WI38 (cell line): ENCODE measurements at regions not wholly inside any gene's neighbourhood (a gene's known extent, or its start where the extent isn't known, plus 50 kb on each side); places are given as distances from the start of the nearest gene placed in this dataset.
"Not testable (repeated sequence)": the region's sequence is repeated elsewhere in the genome, so short reads cannot be mapped to it uniquely, and the experiment has no call there.

Experiments used
- H3K4me3 ChIP-seq: 2 replicates; pipeline ENCODE4 v1.5.1; 2011; ENCODE audit warnings: low read depth, mild to moderate bottlenecking, control low read depth, low read length
- CTCF ChIP-seq: IDR thresholded peaks from 2 replicates; pipeline ENCODE4 v1.5.1; 2012; ENCODE audit warnings: low read depth, mild to moderate bottlenecking, control low read depth, low read length

DNA sequence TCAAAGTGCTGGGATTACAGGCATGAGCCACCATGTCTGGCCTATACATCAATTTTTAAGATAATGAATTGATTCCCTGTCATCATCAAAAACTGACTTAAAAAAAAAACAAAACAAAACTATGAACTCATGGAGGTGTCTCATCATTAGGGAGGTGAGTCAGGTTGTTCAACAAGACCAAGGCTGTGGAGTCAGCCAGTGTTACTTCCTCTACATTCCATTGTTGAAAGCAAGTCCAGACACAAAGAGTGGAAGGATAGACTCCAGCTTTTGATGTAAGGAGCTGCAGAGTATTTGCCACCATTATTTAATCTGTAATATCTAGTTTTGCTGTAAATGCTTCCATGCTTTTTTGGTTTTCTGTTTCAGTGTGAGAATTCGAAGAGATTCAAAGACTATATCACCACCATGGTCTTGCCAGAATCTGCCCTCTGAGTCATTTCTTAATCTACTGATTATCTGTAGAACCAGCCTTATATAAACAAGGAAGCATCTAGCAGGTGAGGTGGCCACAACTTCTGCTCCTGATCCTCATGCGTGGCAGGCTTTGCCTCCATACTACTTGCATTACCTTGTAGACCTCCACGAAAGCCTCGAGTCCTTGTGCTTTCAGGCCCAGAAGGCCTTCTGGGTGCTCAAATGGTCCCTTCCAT, 156.1 kb downstream of the FGF1 start:
- no peak for TF ChIP-seq CTCF
- no peak overlapping the region for H3K4me3 ChIP-seq

- no peak overlapping the region for H3K4me3 ChIP-seq
- no peak for TF ChIP-seq CTCF
These were observed 158.1 kb downstream of the FGF1 start for GRCh38 chr5:142527664-142528295.

DNA sequence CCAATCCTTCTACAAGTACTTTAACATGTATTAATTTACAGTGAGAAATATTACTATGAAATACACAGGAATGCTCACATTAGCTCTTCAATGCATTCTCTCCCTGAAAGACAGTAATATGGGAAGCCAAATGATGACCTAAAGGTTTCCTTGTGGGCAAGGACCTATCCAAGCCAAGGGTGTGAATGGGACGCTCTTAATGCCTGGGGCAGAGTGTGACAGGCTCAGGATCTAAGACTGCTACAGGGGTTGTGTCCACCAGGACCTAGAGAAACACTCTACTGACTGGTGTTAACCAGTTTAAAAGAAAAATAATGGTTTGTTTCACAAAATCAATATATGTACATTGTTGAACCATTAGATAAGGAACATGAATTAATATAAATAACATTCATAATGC, 158.7 kb downstream of the FGF1 start:
- no peak for TF ChIP-seq CTCF

GRCh38 chr5:142522983-142523382, 162.9 kb downstream of the FGF1 start:
- no peak for TF ChIP-seq CTCF
- no peak overlapping the region for H3K4me3 ChIP-seq

More for the DNA sequence above, 158.7 kb downstream of the FGF1 start:
- H3K4me3 ChIP-seq: no peak overlapping the region

GRCh38 chr5:142521706-142522105, 164.2 kb downstream of the FGF1 start:
- no peak overlapping the region for H3K4me3 ChIP-seq
- no peak for TF ChIP-seq CTCF

DNA sequence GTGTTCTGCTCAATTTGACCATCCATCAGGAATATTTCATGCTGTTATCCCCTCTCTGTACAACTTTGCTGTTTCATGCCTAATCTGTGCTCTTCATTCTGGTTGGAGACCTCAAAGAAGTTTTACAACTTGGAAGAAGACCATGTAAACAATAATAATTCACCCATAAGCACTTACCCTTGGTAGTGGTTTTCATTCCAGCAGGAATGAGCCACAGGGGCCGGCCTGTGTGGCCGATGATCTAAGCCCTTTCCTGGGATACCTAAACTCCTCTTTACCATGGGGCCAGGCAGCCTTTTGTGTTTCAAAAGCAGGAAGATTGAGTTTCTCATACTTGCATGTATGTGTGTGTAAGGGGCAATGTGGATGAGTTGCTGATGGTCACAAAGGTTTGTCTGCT, 165.0 kb downstream of the FGF1 start:
- H3K4me3 ChIP-seq: no peak overlapping the region
- TF ChIP-seq CTCF: no peak

GRCh38 chr5:142519913-142520312, 166.0 kb downstream of the FGF1 start:
- H3K4me3 ChIP-seq: not testable (repeated sequence)

DNA sequence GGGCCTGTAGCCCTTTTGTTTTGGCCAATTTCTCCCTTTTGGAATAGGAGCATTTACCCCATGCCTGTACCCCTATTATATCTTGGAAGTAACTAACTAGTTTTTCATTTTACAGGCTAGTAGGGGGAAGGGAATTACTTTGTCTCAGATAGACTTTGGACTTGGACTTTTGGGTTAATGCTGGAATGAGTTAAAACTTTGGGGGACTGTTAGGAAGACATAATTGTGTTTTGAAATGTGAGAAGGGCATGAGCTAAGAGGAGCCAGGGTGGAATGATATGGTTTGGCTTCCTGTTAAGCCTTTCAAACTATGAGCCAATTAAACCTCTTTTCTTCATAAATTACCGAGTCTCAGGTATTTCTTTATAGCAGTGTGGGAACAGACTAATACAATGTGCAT, 168.1 kb downstream of the FGF1 start:
- no peak overlapping the region for H3K4me3 ChIP-seq
- no peak for TF ChIP-seq CTCF
